Heart left ventricle (tissue), 13 donors: ENCODE measurements at regions not wholly inside any gene's neighbourhood (a gene's known extent, or its start where the extent isn't known, plus 50 kb on each side); places are given as distances from the start of the nearest gene placed in this dataset.

Experiments used
- CTCF ChIP-seq, 12 donors: fragments of 200-600 bp; sonication (generic) in 4 of 12; IDR thresholded peaks; one replicate each; pipeline versions ENCODE4 v1.5.0 to v1.8.0; 2018 to 2022; ENCODE audit warnings: antibody characterized with exemption in 12 of 12, mild to moderate bottlenecking in 5 of 12
- POLR2A ChIP-seq, 2 donors: fragments of 450-650 bp; IDR thresholded peaks; one replicate each; pipeline ENCODE4 v1.6.1; 2017; ENCODE audit warnings: antibody characterized with exemption in 2 of 2, mild to moderate bottlenecking in 2 of 2, moderate library complexity in 2 of 2
- donor health status: ischemic (EF 13 %, LVEDD 7.1; RV severe dilation, severe dysfunction).
- donor health status: DM: no; HTN: yes; CAD: no.
- donor health status: DM: no; HTN: no; CAD: no.
- donor health status: ischemic (EF 25% LVEDD 6.9; RV normal size, moderate dysfunction).
- donor health status: ischemic (EF 25% LVEDD 5.7; RV mildly dilated, moderate dysfunction).
- donor health status: ischemic (EF 35%, LVEDD 5.7; RV mildly dilated, moderate dysfunction).
- donor health status: nonischemic (EF 11% LVEDD 7.7; RV severe dilation, severe dysfunction).
- donor health status: DM: yes; HTN: yes; CAD: no.
- donor health status: PGD.
- donor health status: ischemic (EF 29% LVEDD 5.4; RV normal size, mild dysfunction).
- donor health status: nonischemic (EF 23%, LVEDD 6.1; RV moderate dilation, normal function).

DNA sequence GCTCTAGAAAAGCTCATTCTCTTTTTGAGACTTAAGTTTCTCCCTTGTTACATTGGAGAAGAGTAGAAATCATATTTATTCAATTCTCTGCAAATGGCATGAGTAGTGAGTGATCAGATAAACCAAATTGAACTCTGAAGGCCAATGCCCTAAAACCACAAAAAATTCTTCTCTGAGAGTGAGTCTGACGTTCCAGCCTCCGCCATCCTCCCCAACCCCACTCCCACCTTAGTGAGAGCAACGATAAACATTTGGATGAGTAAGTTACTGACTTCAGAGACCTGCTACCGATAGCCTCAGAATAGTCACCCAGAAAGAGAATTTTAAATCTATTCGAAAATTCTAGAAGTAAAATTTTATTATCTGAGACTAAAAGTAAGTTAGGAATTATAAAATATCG, 94.6 kb downstream of the TFAP2A start:
- no peak for TF ChIP-seq POLR2A (IDR thresholded peaks at IDR 0.05)
- TF ChIP-seq CTCF (IDR thresholded peaks at IDR 0.05): no peak
